ENCODE measurements at regions not wholly inside any gene's neighbourhood (a gene's known extent, or its start where the extent isn't known, plus 50 kb on each side); places are given as distances from the start of the nearest gene placed in this dataset.

DNA sequence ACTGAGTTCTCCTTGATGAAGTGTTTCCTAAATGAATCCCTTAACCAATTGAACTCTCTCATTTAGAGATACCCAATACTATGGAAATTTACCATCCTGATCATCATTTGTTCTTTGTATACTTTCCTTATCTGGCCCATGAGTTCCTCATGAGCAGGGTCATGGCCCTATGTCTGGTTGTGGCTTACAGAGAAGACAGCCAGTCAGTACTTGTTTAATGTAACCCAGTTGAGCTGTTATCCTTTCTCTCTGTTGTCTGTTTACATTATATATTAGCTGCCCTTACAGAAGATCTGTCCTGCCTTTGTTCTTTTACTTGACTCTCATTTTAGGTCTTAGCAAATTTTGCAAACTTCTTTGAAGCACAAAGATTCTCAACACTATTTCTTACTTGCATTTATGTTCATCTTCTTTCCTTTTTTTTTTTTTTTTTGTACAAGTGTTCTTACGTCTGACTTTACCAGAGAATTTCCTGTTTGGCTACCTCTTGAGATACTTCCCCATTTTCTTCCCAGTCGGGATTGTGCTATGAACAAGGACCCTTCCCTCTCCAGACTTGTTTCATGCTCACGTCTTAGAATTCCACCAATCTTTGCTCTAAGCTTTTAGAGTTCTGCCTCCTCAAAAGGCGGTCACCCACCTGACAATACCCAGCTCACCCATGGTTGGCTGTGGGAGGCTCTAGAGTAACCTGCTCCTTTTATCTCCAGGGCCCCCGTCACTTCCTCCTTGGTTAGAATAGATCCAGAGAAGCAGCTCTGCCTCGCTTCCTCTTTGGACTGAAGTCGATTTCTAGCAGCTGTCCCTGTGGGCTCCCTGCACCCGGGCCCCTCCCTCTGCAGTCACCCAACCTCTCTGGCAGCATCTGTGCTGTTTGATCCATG lies 53.6 kb upstream of the RUNX1 start:
- no peak for ATAC-seq
- no TSS peak for BruUV-seq (replicated peaks)
- in situ Hi-C loops (cut with HindIII; ENCODE audit: low pct_unique_long_range_greater_than_20kb, low sequenced_read_pairs) = no loop called here
- Histone ChIP-seq H3K27me3 (ENCODE audit: control insufficient read depth, insufficient read depth, low read length) (no peaks in the 10 kb centered on the region), H3K4me1 (ENCODE audit: control insufficient read depth, insufficient read depth, low read length) (no peaks in the 10 kb centered on the region), H3K27ac (ENCODE audit: low read length) (no peak overlapping the region), H3K9me3 (ENCODE audit: control insufficient read depth, insufficient read depth, low read depth, low read length) (no peaks in the 10 kb centered on the region), H3K4me3 (ENCODE audit: low read depth in 2 of 2, low read length in 2 of 2) (no peak overlapping the region), H3K36me3 (ENCODE audit: control insufficient read depth, insufficient read depth, low read length) (no peaks in the 10 kb centered on the region)
- POLR2A ChIA-PET = no interaction called here
- intact Hi-C loops (cut with micrococcal nuclease; ENCODE audit: unreplicated experiment) = no loop called here
- TF ChIP-seq POLR2AphosphoS5 (IDR thresholded peaks at IDR 0.05; ENCODE audit: low read depth, low read length) = no peak
- TF ChIP-seq SIN3A (IDR thresholded peaks at IDR 0.05; ENCODE audit: borderline replicate concordance, insufficient read depth, low read depth, low read length) = no peak
- TF ChIP-seq, protein P1, sequence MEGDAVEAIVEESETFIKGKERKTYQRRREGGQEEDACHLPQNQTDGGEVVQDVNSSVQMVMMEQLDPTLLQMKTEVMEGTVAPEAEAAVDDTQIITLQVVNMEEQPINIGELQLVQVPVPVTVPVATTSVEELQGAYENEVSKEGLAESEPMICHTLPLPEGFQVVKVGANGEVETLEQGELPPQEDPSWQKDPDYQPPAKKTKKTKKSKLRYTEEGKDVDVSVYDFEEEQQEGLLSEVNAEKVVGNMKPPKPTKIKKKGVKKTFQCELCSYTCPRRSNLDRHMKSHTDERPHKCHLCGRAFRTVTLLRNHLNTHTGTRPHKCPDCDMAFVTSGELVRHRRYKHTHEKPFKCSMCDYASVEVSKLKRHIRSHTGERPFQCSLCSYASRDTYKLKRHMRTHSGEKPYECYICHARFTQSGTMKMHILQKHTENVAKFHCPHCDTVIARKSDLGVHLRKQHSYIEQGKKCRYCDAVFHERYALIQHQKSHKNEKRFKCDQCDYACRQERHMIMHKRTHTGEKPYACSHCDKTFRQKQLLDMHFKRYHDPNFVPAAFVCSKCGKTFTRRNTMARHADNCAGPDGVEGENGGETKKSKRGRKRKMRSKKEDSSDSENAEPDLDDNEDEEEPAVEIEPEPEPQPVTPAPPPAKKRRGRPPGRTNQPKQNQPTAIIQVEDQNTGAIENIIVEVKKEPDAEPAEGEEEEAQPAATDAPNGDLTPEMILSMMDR (IDR thresholded peaks at IDR 0.05) = no peak
- TF ChIP-seq, protein P2, sequence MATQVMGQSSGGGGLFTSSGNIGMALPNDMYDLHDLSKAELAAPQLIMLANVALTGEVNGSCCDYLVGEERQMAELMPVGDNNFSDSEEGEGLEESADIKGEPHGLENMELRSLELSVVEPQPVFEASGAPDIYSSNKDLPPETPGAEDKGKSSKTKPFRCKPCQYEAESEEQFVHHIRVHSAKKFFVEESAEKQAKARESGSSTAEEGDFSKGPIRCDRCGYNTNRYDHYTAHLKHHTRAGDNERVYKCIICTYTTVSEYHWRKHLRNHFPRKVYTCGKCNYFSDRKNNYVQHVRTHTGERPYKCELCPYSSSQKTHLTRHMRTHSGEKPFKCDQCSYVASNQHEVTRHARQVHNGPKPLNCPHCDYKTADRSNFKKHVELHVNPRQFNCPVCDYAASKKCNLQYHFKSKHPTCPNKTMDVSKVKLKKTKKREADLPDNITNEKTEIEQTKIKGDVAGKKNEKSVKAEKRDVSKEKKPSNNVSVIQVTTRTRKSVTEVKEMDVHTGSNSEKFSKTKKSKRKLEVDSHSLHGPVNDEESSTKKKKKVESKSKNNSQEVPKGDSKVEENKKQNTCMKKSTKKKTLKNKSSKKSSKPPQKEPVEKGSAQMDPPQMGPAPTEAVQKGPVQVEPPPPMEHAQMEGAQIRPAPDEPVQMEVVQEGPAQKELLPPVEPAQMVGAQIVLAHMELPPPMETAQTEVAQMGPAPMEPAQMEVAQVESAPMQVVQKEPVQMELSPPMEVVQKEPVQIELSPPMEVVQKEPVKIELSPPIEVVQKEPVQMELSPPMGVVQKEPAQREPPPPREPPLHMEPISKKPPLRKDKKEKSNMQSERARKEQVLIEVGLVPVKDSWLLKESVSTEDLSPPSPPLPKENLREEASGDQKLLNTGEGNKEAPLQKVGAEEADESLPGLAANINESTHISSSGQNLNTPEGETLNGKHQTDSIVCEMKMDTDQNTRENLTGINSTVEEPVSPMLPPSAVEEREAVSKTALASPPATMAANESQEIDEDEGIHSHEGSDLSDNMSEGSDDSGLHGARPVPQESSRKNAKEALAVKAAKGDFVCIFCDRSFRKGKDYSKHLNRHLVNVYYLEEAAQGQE (IDR thresholded peaks at IDR 0.05; ENCODE audit: insufficient read depth in 1 of 2, low read depth in 2 of 2, low read length in 1 of 2) = no peak
- no peak for TF ChIP-seq TCF7L2 (IDR thresholded peaks at IDR 0.05; ENCODE audit: low read depth, low read length)
- CTCF ChIA-PET = interaction anchor here (0.7 kb wide), 1 partner anchor 347 kb away, joined by 5 read pairs; no protein-coding TSS in a partner anchor
- no peak for DNase-seq (ENCODE audit: low read depth, low spot score)

DNA sequence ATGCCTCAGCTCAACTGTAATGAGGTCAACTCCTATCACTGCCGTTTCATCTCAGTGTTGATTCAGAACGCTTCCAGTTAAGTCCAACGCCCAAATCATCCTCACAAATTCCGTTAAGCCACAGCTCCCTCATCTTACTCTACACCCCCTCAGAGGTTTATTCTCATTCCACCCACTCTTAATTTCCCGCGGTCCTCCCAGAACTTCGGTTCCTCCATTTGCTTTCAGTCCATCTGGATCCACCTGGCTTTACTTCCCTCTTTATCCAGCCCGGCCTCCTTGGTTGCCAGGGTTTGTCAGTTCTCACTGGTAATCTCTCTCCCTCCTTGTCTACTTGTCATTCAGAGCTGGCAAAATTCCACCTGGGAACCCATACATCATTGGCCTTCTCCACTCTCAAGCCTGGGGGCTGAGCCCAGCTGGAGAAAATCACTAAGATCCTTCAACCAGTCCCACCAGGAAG lies 51.3 kb upstream of the RUNX1 start:
- in situ Hi-C loops (cut with HindIII; ENCODE audit: low pct_unique_long_range_greater_than_20kb, low sequenced_read_pairs) = no loop called here
- no TSS peak for BruUV-seq (replicated peaks)

More for the DNA sequence above, 51.3 kb upstream of the RUNX1 start:
- ATAC-seq = no peak
- Histone ChIP-seq H3K27me3 (ENCODE audit: control insufficient read depth, insufficient read depth, low read length) (no peaks in the 10 kb centered on the region), H3K4me1 (ENCODE audit: control insufficient read depth, insufficient read depth, low read length) (no peaks in the 10 kb centered on the region), H3K9me3 (ENCODE audit: control insufficient read depth, insufficient read depth, low read depth, low read length) (no peaks in the 10 kb centered on the region), H3K27ac (ENCODE audit: low read length) (no peak overlapping the region), H3K4me3 (ENCODE audit: low read depth in 2 of 2, low read length in 2 of 2) (no peak overlapping the region), H3K36me3 (ENCODE audit: control insufficient read depth, insufficient read depth, low read length) (no peaks in the 10 kb centered on the region)
- no peak for DNase-seq (ENCODE audit: low read depth, low spot score)
- ChIA-PET CTCF (no interaction called here), POLR2A (no interaction called here)
- intact Hi-C loops (cut with micrococcal nuclease; ENCODE audit: unreplicated experiment) = no loop called here
- TF ChIP-seq POLR2AphosphoS5 (IDR thresholded peaks at IDR 0.05; ENCODE audit: low read depth, low read length) = no peak
- TF ChIP-seq SIN3A (IDR thresholded peaks at IDR 0.05; ENCODE audit: borderline replicate concordance, insufficient read depth, low read depth, low read length) = no peak
- TF ChIP-seq, protein P1 (IDR thresholded peaks at IDR 0.05) = no peak
- no peak for TF ChIP-seq TCF7L2 (IDR thresholded peaks at IDR 0.05; ENCODE audit: low read depth, low read length)
- TF ChIP-seq, protein P2 (IDR thresholded peaks at IDR 0.05; ENCODE audit: insufficient read depth in 1 of 2, low read depth in 2 of 2, low read length in 1 of 2) = no peak
